Uterus (tissue), 2 donors: ENCODE measurements at regions not wholly inside any gene's neighbourhood (a gene's known extent, or its start where the extent isn't known, plus 50 kb on each side); places are given as distances from the start of the nearest gene placed in this dataset.

Experiments used
- CTCF ChIP-seq, 4 experiments: fragments of 200-600 bp in 2 of 4; fragments of 450-650 bp in 2 of 4; sonication (generic) in 2 of 4; IDR thresholded peaks; one replicate each; pipeline ENCODE4 v1.5.1; 2016 to 2019; ENCODE audit warnings: antibody characterized with exemption in 4 of 4, mild to moderate bottlenecking in 2 of 4, moderate library complexity in 1 of 4
- POLR2A ChIP-seq, 2 donors: fragments of 450-650 bp; IDR thresholded peaks; one replicate each; pipeline ENCODE4 v1.6.1; 2016; ENCODE audit warnings: antibody characterized with exemption in 2 of 2, mild to moderate bottlenecking in 1 of 2, moderate library complexity in 1 of 2

GRCh38 chr19:28424077-28424476 is 788.9 kb downstream of the UQCRFS1 start:
- TF ChIP-seq CTCF (IDR thresholded peaks at IDR 0.05) (no peak), POLR2A (IDR thresholded peaks at IDR 0.05) (no peak)
